ENCODE measurements at regions not wholly inside any gene's neighbourhood (a gene's known extent, or its start where the extent isn't known, plus 50 kb on each side); places are given as distances from the start of the nearest gene placed in this dataset.
"Not testable (repeated sequence)": the region's sequence is repeated elsewhere in the genome, so short reads cannot be mapped to it uniquely, and the experiment has no call there.

DNA sequence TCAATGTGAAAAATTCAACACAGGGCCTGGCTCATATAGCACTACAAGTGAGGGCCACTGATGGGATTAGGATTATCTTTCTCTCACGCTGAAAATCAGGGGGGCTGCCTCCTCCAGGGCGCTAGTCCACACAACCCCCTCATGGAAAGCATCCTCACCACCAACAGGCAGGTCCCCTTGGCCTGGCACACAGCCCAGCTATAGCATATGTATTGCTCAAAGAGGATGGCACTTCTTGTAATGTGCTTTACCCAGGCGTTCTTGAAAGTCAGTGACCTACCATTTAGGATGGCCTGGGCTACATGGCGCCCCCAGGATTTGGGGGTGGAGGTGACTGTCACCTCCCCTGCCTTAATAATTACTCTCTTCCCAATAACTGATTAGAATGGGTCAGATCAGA is 71.0 kb upstream of the LSM6 start:
- peaks cover 16% of the 10 kb centered on the region for H3K27me3 Mint-ChIP-seq
- intact Hi-C loops (cut with micrococcal nuclease): no loop called here
- CTCF ChIA-PET: interaction anchor here (0.6 kb wide), 1 partner anchor 1680 kb away, joined by 4 read pairs; no protein-coding TSS in a partner anchor
- no peak overlapping the region for H3K27ac Mint-ChIP-seq
- POLR2A ChIA-PET: no interaction called here
- no peaks in the 10 kb centered on the region for H3K9me3 Mint-ChIP-seq
- no peak for DNase-seq
- H3K4me3 Mint-ChIP-seq: no peak overlapping the region
- peaks cover 11% of the 10 kb centered on the region for H3K4me1 Mint-ChIP-seq (ENCODE audit: low read depth)
- no peaks in the 10 kb centered on the region for H3K36me3 Mint-ChIP-seq

- H3K9me3 Mint-ChIP-seq; H3K4me3 Mint-ChIP-seq; DNase-seq; POLR2A ChIA-PET; intact Hi-C loops (cut with micrococcal nuclease); H3K27ac Mint-ChIP-seq; H3K36me3 Mint-ChIP-seq: not testable (repeated sequence)
- peaks cover 14% of the 10 kb centered on the region for H3K27me3 Mint-ChIP-seq
- H3K4me1 Mint-ChIP-seq (ENCODE audit: low read depth): peaks cover 11% of the 10 kb centered on the region
- CTCF ChIA-PET: interaction anchor here (0.6 kb wide), 2 partner anchors 9 to 1680 kb away, joined by 3 to 4 read pairs; no protein-coding TSS in a partner anchor
Observed at GRCh38 chr4:146104052-146104451, 71.5 kb upstream of the LSM6 start.

GRCh38 chr4:146099585-146099984 is 75.9 kb upstream of the LSM6 start:
- intact Hi-C loops (cut with micrococcal nuclease): loop anchor here (10.0 kb wide), 1 partner anchor 815 kb away; no protein-coding TSS in a partner anchor
- H3K9me3 Mint-ChIP-seq: no peaks in the 10 kb centered on the region

DNA sequence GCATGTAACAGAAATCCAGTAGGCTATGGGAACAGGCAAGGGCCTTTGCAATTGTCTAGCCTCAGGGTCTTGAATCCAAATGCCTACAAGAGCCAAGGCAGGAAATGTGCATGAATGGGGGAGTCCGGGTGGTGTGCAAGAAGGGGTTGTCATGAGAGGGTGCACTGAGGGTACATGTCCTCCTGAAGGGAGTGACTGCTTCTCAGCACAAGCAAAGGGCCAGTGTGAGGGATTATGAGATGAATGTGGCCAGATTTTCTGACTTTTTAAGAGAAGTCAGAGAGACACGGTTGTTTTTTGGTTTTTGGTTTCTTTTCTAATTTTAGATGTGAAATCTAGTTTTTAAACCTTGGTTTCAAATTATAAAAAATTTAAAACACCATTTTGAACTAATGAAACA is 76.5 kb upstream of the LSM6 start:
- no peaks in the 10 kb centered on the region for H3K36me3 Mint-ChIP-seq
- no peaks in the 10 kb centered on the region for H3K4me1 Mint-ChIP-seq (ENCODE audit: low read depth)
- no peak for DNase-seq
- CTCF ChIA-PET: no interaction called here
- intact Hi-C loops (cut with micrococcal nuclease): loop anchor here (10.0 kb wide), 1 partner anchor 816 kb away; no protein-coding TSS in a partner anchor
- H3K27me3 Mint-ChIP-seq: peaks cover 17% of the 10 kb centered on the region
- POLR2A ChIA-PET: no interaction called here
- H3K9me3 Mint-ChIP-seq: no peaks in the 10 kb centered on the region
- H3K27ac Mint-ChIP-seq: no peak overlapping the region
- no peak overlapping the region for H3K4me3 Mint-ChIP-seq

More at GRCh38 chr4:146099585-146099984, 75.9 kb upstream of the LSM6 start:
- POLR2A ChIA-PET: no interaction called here
- DNase-seq: no peak
- Mint-ChIP-seq H3K27ac (no peak overlapping the region), H3K4me1 (ENCODE audit: low read depth) (no peaks in the 10 kb centered on the region), H3K4me3 (no peak overlapping the region), H3K27me3 (peaks cover 17% of the 10 kb centered on the region), H3K36me3 (no peaks in the 10 kb centered on the region)
- CTCF ChIA-PET: no interaction called here

GRCh38 chr4:146098397-146098796 is 77.1 kb upstream of the LSM6 start:
- DNase-seq: no peak
- intact Hi-C loops (cut with micrococcal nuclease): loop anchor here (10.0 kb wide), 1 partner anchor 816 kb away; no protein-coding TSS in a partner anchor
- Mint-ChIP-seq H3K9me3 (no peaks in the 10 kb centered on the region), H3K4me1 (ENCODE audit: low read depth) (no peaks in the 10 kb centered on the region), H3K27ac (no peak overlapping the region), H3K36me3 (no peaks in the 10 kb centered on the region), H3K27me3 (peaks cover 15% of the 10 kb centered on the region), H3K4me3 (no peak overlapping the region)
- POLR2A ChIA-PET: no interaction called here
- CTCF ChIA-PET: no interaction called here

DNA sequence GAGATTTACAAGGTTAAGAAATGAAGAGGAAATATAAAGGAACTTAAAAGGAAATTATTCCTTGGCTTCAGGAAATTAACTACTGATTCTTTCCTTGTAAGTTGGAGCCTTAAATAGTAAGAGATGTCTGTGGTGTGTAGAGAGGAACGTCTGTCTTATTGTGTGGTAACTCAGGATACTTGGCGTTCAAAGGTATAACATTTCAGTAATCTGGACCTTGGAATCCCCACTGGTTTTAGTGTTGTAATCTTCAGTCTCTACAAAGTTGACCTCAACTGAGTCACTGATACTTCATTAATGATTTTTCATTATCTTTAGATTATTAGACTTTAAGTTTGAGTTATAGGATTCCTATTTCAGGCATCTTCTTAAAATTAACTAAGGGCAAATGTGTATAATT is 79.1 kb upstream of the LSM6 start:
- Mint-ChIP-seq H3K27ac (no peak overlapping the region), H3K4me3 (no peak overlapping the region), H3K36me3 (no peaks in the 10 kb centered on the region), H3K27me3 (peaks cover 13% of the 10 kb centered on the region), H3K9me3 (no peaks in the 10 kb centered on the region), H3K4me1 (ENCODE audit: low read depth) (no peaks in the 10 kb centered on the region)
- ChIA-PET CTCF (interaction anchor here (1.4 to 1.9 kb wide), 3 partner anchors 37 to 1000 kb away, joined by 4 to 15 read pairs (median 4); no protein-coding TSS in a partner anchor), POLR2A (no interaction called here)
- DNase-seq: no peak
- intact Hi-C loops (cut with micrococcal nuclease): loop anchor here (10.0 kb wide), 1 partner anchor 818 kb away; no protein-coding TSS in a partner anchor

DNA sequence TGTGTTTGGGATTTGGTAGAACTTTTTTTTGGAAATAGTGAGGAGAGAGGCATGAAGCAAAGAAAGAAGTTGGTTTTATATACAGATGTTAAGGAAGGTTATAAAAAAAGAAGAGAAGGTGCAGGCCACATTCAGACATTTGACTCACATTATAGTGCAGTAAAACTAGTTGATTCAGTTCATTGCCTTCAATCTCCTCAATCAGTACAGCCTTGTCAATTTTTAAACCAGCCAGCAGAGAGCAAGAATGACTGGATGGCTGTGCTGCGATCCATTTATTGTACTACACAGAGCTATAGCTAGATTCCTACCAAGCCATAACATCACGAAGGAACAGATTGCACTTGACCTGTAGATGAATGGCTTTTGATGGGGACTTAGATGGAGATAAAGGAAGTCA is 79.7 kb upstream of the LSM6 start:
- Mint-ChIP-seq H3K4me3 (no peak overlapping the region), H3K36me3 (no peaks in the 10 kb centered on the region), H3K4me1 (ENCODE audit: low read depth) (no peaks in the 10 kb centered on the region), H3K27me3 (peaks cover 10% of the 10 kb centered on the region), H3K27ac (no peak overlapping the region), H3K9me3 (no peaks in the 10 kb centered on the region)
- ChIA-PET CTCF (interaction anchor here (0.7 to 2.0 kb wide), 24 partner anchors 8 to 1001 kb away, joined by 3 to 15 read pairs (median 4); no protein-coding TSS in a partner anchor), POLR2A (no interaction called here)
- intact Hi-C loops (cut with micrococcal nuclease): loop anchor here (2.0 to 10.0 kb wide), 2 partner anchors 147 to 819 kb away; no protein-coding TSS in a partner anchor
- DNase-seq: no peak

- no peaks in the 10 kb centered on the region for H3K36me3 Mint-ChIP-seq
- intact Hi-C loops (cut with micrococcal nuclease): loop anchor here (2.0 to 10.0 kb wide), 2 partner anchors 148 to 820 kb away; no protein-coding TSS in a partner anchor
- no peak overlapping the region for H3K27ac Mint-ChIP-seq
- H3K4me1 Mint-ChIP-seq (ENCODE audit: low read depth): no peaks in the 10 kb centered on the region
- CTCF ChIA-PET: interaction anchor here (0.7 to 2.0 kb wide), 28 partner anchors 9 to 1716 kb away, joined by 3 to 15 read pairs (median 4); no protein-coding TSS in a partner anchor
- peaks cover 7% of the 10 kb centered on the region for H3K27me3 Mint-ChIP-seq
- no peaks in the 10 kb centered on the region for H3K9me3 Mint-ChIP-seq
- peak; percentile 12 for DNase-seq
- H3K4me3 Mint-ChIP-seq: no peak overlapping the region
- POLR2A ChIA-PET: no interaction called here
Observed at GRCh38 chr4:146095091-146095690, 80.3 kb upstream of the LSM6 start.

DNA sequence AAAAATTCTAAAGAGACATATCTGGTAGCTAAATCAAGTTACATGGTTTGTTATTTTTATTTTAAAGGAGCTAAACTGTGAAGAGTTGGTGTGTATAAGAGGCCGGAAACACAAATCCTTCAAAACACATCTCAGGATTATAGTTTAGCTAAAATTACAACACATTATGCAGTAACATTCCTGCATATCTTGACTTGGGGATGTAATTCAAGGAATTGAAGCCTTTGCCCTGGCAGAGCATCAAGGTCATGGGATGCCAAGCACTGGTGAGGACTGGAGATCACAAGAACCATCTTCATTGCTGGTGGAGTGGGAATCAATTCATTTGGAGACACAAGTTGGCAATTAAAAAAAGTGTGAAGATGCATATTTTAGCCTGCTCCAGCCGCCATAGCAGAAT is 86.8 kb upstream of the LSM6 start:
- Mint-ChIP-seq H3K9me3 (no peaks in the 10 kb centered on the region), H3K27ac (no peak overlapping the region)

GRCh38 chr4:146087856-146088255 is 87.7 kb upstream of the LSM6 start:
- ChIA-PET POLR2A (no interaction called here), CTCF (interaction anchor here (0.6 kb wide), 1 partner anchor 564 kb away, joined by 3 read pairs; no protein-coding TSS in a partner anchor)
- Mint-ChIP-seq H3K27me3 (peaks cover 12% of the 10 kb centered on the region), H3K27ac (no peak overlapping the region), H3K9me3 (no peaks in the 10 kb centered on the region), H3K4me3 (no peak overlapping the region), H3K36me3 (no peaks in the 10 kb centered on the region), H3K4me1 (ENCODE audit: low read depth) (no peaks in the 10 kb centered on the region)
- DNase-seq: no peak
- intact Hi-C loops (cut with micrococcal nuclease): no loop called here

More for the DNA sequence above, 86.8 kb upstream of the LSM6 start:
- no peak for DNase-seq
- H3K27me3 Mint-ChIP-seq: peaks cover 10% of the 10 kb centered on the region
- H3K36me3 Mint-ChIP-seq: no peaks in the 10 kb centered on the region
- H3K4me1 Mint-ChIP-seq (ENCODE audit: low read depth): no peaks in the 10 kb centered on the region
- intact Hi-C loops (cut with micrococcal nuclease): no loop called here
- H3K4me3 Mint-ChIP-seq: no peak overlapping the region
- CTCF ChIA-PET: no interaction called here
- POLR2A ChIA-PET: no interaction called here

DNA sequence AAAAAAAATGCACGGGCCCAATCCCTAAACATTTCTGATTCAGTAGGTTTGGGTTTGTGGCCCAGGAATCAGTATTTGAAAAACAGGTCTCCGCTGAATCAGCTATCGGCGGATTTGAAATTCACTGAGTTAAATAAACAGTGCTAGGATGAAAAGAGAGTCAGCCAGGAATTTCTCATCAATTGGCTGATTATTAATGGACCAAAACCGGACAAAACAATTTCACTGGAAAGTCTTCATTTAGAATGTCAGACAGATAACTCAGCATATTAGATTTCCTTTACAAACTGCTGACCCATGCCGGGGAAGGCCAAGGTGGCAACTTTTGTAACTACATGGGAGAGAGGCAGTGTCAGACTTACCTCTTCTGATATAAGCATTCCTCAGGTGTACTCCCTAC is 99.4 kb upstream of the LSM6 start:
- Mint-ChIP-seq H3K4me3 (no peak overlapping the region), H3K9me3 (no peaks in the 10 kb centered on the region), H3K27ac (no peak overlapping the region), H3K36me3 (no peaks in the 10 kb centered on the region), H3K4me1 (ENCODE audit: low read depth) (no peaks in the 10 kb centered on the region), H3K27me3 (peaks cover 7% of the 10 kb centered on the region)
- no peak for DNase-seq
- ChIA-PET CTCF (no interaction called here), POLR2A (interaction anchor here (0.7 kb wide), 1 partner anchor 73 kb away, joined by 3 read pairs; no protein-coding TSS in a partner anchor)
- intact Hi-C loops (cut with micrococcal nuclease): no loop called here

- ChIA-PET POLR2A (no interaction called here), CTCF (no interaction called here)
- Mint-ChIP-seq H3K9me3 (no peaks in the 10 kb centered on the region), H3K4me3 (no peak overlapping the region), H3K4me1 (ENCODE audit: low read depth) (no peaks in the 10 kb centered on the region), H3K27me3 (peaks cover 7% of the 10 kb centered on the region), H3K36me3 (no peaks in the 10 kb centered on the region), H3K27ac (no peak overlapping the region)
- DNase-seq: no peak
- intact Hi-C loops (cut with micrococcal nuclease): no loop called here
Observed at GRCh38 chr4:146073517-146073916, 102.0 kb upstream of the LSM6 start.

DNA sequence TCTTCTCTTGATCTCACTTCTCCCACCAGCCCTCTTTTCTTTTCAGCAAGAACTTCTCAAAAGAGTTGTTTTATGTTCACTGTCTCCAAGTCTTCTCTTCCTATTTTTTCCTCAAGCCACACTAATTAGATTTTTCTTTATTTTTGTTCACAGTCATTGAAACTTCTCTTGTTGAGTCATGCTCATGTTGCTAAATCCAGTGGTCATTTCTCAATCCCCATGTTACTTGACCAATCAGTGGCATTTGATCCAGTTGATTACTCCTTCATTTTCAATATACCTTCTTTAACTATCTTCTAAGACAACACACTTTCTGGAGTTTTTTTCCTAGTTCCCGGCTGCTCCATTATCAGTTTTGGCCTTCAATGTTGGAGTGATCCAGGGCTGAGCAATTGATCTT is 103.1 kb upstream of the LSM6 start:
- ChIA-PET POLR2A (no interaction called here), CTCF (no interaction called here)
- H3K27ac Mint-ChIP-seq: no peak overlapping the region
- no peak overlapping the region for H3K4me3 Mint-ChIP-seq
- no peaks in the 10 kb centered on the region for H3K4me1 Mint-ChIP-seq (ENCODE audit: low read depth)
- H3K27me3 Mint-ChIP-seq: peaks cover 3% of the 10 kb centered on the region
- H3K9me3 Mint-ChIP-seq: no peaks in the 10 kb centered on the region
- H3K36me3 Mint-ChIP-seq: no peaks in the 10 kb centered on the region
- DNase-seq: no peak
- intact Hi-C loops (cut with micrococcal nuclease): no loop called here

Measured in activated CD4-positive, alpha-beta memory T cell treated with anti-CD3 and anti-CD28 coated beads for 36 hours (primary cell).